DMS153 (cell line): ENCODE measurements at regions not wholly inside any gene's neighbourhood (a gene's known extent, or its start where the extent isn't known, plus 50 kb on each side); places are given as distances from the start of the nearest gene placed in this dataset.
A peak's percentile ranks its signal among the peaks of the same experiment; 100 is the strongest.

Experiments used
- DNase-seq: peaks from one replicate; lab custom pipeline; 2025; lab: John Stamatoyannopoulos, UW

- no peak for DNase-seq
These were observed 82.4 kb upstream of the ZIC3 start for GRCh38 chrX:137483554-137483953.

- no peak for DNase-seq
These were observed 83.8 kb upstream of the ZIC3 start for GRCh38 chrX:137482136-137482535.

DNA sequence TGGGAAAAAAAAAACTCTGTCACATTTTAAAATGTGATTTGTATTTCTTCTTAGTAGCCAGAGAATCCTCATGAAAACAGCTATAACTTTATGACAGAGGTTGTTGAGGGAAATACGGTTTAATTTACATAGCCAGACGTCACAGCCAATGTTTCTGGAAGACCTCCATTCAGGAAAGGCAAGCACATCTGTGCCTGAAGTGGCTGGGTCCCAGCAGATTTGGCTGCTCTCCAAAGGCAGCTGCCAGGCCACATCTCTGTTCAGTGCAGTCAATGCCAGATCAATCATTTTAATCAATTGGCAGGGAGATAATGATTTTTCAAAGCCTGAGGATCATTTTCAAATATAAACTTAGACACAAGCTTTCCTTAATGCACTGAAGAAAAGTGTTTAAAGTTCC lies 86.5 kb upstream of the ZIC3 start:
- peak; percentile 42 for DNase-seq

DNA sequence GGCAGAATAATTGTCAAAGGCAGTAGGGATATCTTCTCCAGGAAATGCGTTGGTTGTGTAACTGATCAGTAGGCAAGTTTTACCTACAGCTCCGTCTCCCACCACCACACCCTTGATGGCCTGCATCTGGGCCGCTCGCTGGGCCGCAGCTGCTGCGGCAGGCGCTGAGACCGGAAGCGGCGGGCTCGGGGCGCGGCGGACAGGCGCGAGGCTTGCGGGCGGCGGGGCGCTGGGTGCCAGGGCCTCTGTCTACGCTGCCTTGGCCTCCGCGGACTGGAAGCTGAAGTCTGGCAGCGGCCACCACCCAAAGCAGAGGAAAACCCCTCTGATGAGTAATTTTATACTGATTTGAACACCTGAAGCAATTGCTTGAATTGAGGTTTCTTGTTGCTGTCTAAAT lies 124.2 kb upstream of the ZIC3 start:
- DNase-seq, result no peak

GRCh38 chrX:137432609-137433008 lies 133.3 kb upstream of the ZIC3 start:
- peak; percentile 45 for DNase-seq

GRCh38 chrX:137431693-137432488 lies 134.0 kb upstream of the ZIC3 start:
- DNase-seq, result no peak

- no peak for DNase-seq
These were observed 134.9 kb upstream of the ZIC3 start for GRCh38 chrX:137430984-137431475.

- no peak for DNase-seq
These were observed 135.6 kb upstream of the ZIC3 start for GRCh38 chrX:137430301-137430700.

DNA sequence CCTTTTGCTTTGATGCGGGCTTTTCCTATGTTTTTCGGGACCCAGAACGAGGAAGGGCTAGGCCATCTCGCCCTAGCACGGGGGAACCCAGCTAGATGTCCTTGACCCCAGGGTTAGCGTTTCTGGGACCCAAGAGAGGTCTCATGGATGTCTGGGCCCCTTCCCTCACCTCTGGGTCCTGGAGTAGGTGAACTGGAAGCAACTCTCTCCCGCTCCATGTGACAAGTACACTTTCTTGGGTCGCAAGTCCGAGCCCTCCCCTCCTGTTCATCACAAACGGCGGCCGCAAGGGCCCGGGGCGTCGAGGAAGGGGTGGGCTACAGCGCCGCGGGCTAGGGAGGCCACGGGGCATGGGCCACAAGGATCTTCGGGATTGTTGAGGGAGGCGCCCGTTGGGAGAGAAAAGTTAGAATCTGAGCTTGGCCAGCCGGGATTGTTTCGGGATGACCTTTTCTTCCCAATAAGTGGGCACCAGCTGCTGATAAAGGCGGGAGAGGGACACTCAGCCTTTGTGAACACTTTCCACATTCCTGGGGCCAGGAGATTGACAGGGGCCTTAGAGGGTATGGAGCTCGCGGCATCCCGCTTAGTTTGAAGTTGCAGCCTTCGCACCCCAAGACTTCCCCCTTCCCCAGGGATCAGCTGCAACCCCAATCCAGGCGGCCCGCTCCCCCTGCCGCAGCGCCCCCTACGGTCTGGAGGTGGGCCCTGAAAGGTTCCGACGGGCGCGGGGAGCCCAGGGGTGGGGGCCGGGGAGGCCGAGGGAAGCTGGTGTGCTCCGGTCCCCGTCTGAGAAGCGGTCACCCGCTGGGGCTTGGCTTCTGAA lies 136.9 kb upstream of the ZIC3 start:
- no peak for DNase-seq

DNA sequence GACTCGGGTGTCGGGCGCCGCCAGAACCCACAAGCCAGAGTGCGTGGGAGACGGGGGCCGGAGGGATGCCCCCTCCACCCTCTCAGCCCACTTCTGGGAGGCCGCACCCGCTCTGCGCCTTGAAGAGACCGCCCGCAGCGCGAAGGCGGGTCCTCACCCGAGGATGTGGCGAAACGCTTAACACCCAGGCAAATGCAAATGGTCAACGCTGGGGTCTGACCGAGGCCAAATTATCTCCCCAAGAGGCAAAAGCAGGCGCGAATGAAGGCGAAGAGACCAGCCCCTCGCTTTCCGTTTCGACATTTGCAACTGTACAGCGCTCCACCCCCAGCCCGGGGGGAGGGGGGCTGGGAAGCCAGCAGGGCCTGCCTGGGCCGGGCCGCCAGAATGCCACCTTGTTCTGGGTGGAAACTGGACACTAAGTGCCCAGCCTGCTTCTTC lies 137.7 kb upstream of the ZIC3 start:
- DNase-seq, result no peak

DNA sequence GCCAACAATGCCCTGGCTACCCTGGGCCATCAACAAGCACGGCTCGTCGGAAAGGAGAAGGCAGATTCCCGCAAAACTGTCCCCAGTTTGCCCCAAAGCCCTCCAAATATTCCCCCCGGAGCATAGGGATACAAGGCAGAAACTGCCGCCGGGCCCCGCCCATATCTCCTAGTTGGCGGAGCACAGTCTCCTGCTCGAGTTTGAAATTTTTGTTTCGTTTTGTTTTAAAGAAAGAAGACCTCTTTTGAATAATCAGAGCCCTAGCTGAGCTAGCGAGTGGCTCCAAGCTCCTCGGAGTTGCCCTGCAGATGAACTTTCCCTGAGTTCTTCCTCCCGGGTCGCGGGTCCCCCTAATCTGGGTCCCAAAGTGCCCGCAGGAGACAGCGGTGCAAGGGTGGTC lies 138.1 kb upstream of the ZIC3 start:
- DNase-seq, result no peak

- DNase-seq, result no peak
These were observed 138.5 kb upstream of the ZIC3 start for GRCh38 chrX:137427426-137427778.

DNA sequence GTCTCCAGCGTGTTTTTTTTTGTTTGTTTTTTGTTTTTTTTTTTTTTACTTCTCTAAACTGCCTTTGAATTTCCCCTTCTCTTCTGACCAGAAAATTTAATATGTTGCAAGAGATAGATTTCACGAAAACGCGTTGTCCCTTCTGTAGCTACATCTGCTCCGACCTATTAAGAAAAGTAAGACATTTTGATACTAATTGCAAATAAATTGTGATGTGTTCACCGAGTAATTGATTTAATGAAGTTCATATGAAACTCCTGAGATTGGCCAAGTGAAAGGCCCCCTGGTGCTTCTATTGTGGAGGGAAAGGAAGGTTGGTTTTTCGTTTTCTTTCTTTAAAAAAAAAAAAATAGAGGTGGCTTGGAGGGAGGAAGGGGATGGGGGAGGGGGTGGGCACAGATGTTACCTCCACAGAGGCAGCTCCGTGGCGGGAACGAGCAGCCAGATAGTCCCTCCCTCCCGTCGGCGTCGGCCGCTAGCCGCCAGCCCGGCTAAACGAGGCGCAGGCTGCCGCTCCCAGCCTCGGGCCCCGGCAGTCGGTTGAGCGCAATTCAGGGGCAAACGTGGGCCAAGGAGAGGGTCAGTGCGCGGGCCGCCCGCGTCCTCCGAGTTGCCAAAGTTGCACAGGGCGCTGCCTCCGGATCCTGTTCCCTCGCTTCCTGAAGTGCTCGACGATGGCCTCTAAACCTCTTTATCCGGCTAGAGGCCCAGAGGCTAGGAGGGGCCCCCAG lies 139.1 kb upstream of the ZIC3 start:
- peak; percentile 49 for DNase-seq

GRCh38 chrX:137425986-137426385 lies 139.9 kb upstream of the ZIC3 start:
- DNase-seq, result peak; percentile 11

GRCh38 chrX:137425273-137425902 lies 140.5 kb upstream of the ZIC3 start:
- DNase-seq, result no peak

- DNase-seq, result no peak
These were observed 141.2 kb upstream of the ZIC3 start for GRCh38 chrX:137424679-137425078.

DNA sequence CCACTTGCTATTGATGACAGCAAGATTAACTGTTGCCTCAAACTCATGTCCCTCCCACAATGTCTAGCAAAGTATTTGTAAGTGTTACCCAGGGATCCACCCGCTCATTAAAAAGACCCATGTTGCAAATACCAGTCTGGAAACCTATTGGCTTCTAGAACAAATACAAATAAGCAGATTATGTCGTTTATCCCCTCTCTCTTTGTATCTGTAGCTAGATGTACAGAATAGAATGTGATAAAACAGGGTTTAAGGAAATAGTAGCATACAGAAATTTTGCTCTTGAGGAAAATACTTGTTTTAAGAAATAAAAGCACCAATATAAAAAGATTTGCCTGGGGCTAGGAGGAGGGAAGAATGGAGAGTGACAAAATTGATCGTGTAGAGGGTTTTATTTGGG lies 142.7 kb upstream of the ZIC3 start:
- no peak for DNase-seq

GRCh38 chrX:137418086-137418485 lies 147.8 kb upstream of the ZIC3 start:
- DNase-seq, result no peak

DNA sequence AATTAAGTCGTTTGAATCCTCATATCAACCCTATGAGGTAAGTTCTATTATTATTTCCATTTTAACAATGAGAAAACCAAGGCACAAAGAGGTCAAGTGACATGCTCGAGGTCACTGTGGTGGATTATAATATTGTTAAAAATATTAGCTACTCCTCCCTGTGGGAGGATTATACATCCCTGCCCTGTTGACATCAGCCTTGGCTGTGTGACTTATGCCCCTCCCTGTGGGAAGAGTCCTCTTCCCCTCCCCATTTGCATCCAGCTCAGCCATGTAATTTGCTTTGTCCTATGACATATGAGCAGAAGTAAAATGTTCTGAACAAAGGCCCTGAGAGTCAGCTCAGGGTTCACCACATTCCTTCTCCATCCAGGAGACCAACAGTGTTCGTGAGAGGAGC lies 152.7 kb upstream of the ZIC3 start:
- no peak for DNase-seq

DNA sequence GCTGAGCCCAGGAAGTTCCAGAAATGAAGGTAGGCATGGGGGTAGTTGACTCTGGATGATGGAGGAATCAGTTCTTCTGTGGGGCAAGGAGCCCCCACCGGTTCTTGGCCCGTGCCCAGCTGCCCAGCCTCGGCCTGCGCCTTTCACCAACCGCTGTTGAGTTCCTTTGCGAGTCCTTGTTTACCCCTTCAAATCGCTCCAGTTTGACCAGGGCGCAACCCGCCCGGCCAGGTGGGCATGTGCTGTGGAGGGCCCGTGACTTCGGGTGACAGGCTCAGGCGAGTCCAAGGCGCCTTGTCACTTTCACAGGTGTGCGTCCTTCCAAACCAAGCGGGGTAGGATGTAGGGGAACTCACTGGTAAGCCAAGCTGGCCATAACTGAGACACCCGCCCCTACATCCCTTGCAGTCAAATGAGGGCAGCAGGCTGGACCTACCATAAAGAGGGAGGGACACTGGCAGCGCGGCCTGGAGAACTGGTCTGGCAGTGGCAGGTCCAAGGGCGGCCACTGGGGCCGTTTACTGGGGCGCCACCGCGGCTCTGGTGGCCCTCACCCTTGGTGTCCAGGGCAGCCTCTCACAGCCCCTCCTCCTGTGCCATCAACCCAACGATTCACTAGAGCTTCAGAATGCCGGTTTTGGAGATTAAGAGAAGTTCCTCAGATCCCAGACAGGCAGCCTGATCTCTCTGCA lies 160.3 kb upstream of the ZIC3 start:
- no peak for DNase-seq

DNA sequence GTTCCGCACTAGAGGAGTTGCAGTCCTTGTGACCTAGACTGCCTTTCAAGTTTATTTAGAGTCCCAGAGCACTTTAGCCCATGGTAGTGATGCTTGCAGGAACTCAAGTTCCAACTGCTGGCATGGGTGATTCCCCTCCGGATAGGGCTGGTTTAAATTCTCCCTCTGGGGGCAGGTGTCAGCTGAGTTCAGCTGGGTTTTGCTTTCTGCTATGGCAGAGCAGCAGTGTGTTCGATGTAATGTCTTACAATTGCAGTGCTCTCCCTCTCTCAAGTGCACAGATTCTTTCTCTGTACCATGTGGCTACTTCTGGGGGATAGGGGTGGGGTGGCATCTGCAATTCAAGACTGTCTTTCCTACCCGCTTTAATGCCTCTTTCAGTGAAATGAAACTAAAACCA lies 164.8 kb upstream of the ZIC3 start:
- DNase-seq, result no peak
